ENCODE measurements at regions not wholly inside any gene's neighbourhood (a gene's known extent, or its start where the extent isn't known, plus 50 kb on each side); places are given as distances from the start of the nearest gene placed in this dataset.

- no TSS peak for BruUV-seq (replicated peaks)
- CTCF ChIA-PET = no interaction called here
- no peak overlapping the region for H3K9ac ChIP-seq (ENCODE audit: low read length)
- POLR2A ChIA-PET = no interaction called here
- no peak for ATAC-seq
- H3K79me2 ChIP-seq (ENCODE audit: insufficient read depth, low read length) = no peaks in the 10 kb centered on the region
- H2AFZ ChIP-seq (ENCODE audit: low read depth, low read length, poor library complexity, severe bottlenecking) = no peak overlapping the region
- no peak overlapping the region for H3K4me3 ChIP-seq (replicated peaks in 1 of 2; ENCODE audit: low read depth in 1 of 2, low read length in 2 of 2)
- H4K20me1 ChIP-seq (ENCODE audit: insufficient read depth) = no peaks in the 10 kb centered on the region
- no peak overlapping the region for H3K4me2 ChIP-seq (ENCODE audit: low read length)
- DNase-seq (ENCODE audit: low read depth, low spot score) = no peak
- no peaks in the 10 kb centered on the region for H3K9me2 ChIP-seq (ENCODE audit: insufficient read depth)
- TF ChIP-seq CBX3 (IDR thresholded peaks at IDR 0.05; ENCODE audit: low read depth) (no peak), MAX (IDR thresholded peaks at IDR 0.05) (no peak), SIN3A (IDR thresholded peaks at IDR 0.05; ENCODE audit: low read depth) (no peak), EZH2phosphoT487 (IDR thresholded peaks at IDR 0.05; ENCODE audit: borderline replicate concordance) (no peak), RAD21 (IDR thresholded peaks at IDR 0.05; ENCODE audit: low read depth) (no peak), CEBPB (IDR thresholded peaks at IDR 0.05; ENCODE audit: low read depth) (no peak), ATF3 (IDR thresholded peaks at IDR 0.05) (no peak), ZNF274 (IDR thresholded peaks at IDR 0.05; ENCODE audit: low read depth, low read length) (no peak), ELF1 (IDR thresholded peaks at IDR 0.05; ENCODE audit: borderline replicate concordance, low read depth) (no peak), POLR2AphosphoS5 (IDR thresholded peaks at IDR 0.05; ENCODE audit: low read depth, low read length) (no peak), REST (IDR thresholded peaks at IDR 0.05; ENCODE audit: low read depth) (no peak), EGR1 (IDR thresholded peaks at IDR 0.05; ENCODE audit: low read depth) (no peak), TCF7L2 (IDR thresholded peaks at IDR 0.05; ENCODE audit: borderline replicate concordance, extremely low read depth, insufficient read depth, insufficient read length) (no peak)
- H3K27ac ChIP-seq (ENCODE audit: low read depth, low read length) = no peak overlapping the region
- no peaks in the 10 kb centered on the region for H3K27me3 ChIP-seq (ENCODE audit: insufficient read depth, low read length)
- H3K4me1 ChIP-seq (ENCODE audit: control insufficient read depth in 1 of 2, insufficient read depth in 2 of 2, low read length in 2 of 2) = no peaks in the 10 kb centered on the region
- peaks cover 16 to 47% of the 10 kb centered on the region in 2 experiments; a peak in 2 of 4 replicates for H3K9me3 ChIP-seq (ENCODE audit: control insufficient read depth in 1 of 2, insufficient read depth in 1 of 2, low read depth in 1 of 2, low read length in 2 of 2)
- H3K36me3 ChIP-seq (ENCODE audit: control insufficient read depth in 1 of 2, insufficient read depth in 2 of 2, low read length in 2 of 2) = no peaks in the 10 kb centered on the region
- intact Hi-C loops (cut with micrococcal nuclease) = no loop called here
- RAD21 ChIA-PET (ENCODE audit: low non-redundant PET in 1 of 2, low total read pairs in 2 of 2, uncharacterized antibody in 2 of 2, unreplicated experiment in 2 of 2) = no interaction called here
Observed at GRCh38 chr10:108375691-108376090, 1211.2 kb upstream of the SORCS1 start.

Measured in HCT116 (cell line).